HG02870 (cell line): ENCODE measurements at regions not wholly inside any gene's neighbourhood (a gene's known extent, or its start where the extent isn't known, plus 50 kb on each side); places are given as distances from the start of the nearest gene placed in this dataset.

Source experiments
- ATAC-seq: cut with Tn5 transposase; IDR thresholded peaks from one replicate; pipeline ENCODE4 v1.9.1; 2021; ENCODE audit warnings: mild to moderate bottlenecking, moderate library complexity; ENCODE audit not compliant: unreplicated experiment

DNA sequence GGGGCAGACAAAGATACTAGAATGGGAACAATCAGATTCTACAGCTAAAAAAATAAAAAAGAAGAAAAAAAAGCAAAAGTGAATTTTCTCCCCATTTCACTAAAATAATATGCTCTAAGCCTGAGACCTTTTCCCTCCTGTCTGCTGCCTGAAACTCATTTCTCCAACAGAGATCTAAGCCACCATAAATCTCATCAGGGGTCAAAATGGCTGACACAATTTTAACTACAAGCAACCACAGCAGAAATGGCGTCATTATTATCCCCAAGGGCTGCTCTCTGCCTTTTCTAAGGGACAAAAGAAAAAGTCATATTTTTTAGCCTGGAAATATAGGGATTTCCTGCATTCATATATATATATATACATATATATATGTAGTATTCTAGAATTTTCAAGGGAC, 183.7 kb upstream of the CAMK1G start:
- ATAC-seq = no peak

DNA sequence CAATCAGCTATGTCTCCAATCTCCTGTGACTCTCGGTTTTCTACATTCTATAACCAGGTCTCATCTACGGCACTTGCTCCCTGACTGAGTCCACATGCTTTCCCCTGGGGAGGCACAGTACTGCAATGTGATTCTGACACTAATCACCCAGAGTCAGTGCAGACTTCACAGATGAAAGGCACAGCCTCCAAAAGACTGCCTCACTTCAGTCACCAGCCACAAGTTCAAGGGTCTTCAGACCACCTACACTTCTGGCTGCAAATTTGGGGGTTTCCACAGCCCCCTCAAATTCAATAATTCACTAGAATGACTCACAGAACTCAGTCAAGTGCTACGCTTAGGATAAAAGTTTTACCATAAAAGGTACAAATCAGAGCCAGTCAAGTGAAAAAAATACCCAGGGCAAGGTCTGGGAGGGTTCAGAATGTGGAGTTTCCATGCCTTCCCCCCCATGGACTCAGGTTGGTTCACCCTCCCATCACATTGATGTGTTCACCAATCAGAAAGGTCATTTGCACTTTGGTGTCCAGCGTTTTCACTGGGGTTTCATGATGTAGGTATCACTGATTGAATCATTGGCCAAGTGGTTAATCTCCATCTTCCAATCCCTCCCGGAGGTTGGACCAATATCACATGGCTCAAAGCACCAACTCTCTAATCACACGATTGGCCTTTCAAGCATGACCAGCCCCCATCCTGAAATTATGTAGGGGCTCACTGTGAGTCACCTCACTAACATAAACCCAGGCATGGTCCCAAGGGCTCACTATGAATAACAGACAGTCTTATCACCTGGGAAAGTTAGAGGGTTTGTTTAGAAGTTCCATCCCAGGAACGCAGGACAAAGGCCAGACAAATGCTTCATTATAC, 182.9 kb upstream of the CAMK1G start:
- no peak for ATAC-seq

DNA sequence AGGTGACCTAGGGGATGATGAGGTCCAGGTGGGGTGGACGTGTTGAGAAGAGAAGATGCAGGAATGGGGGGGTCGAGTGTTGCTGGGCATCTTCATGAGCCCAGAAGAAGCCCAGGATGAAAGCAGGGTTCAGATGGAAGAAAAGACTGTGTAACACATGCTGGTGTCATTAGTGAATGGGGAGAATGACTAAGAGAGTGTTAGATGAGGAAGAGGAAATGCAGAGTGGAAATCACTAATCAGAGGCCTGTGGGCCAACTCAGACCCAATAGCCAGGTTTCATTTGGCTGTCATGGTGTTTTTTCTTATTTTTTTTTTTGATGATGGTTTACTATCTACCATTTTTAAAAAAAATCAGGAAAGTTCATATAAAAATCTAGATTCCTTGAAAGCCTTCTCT, 180.8 kb upstream of the CAMK1G start:
- no peak for ATAC-seq

DNA sequence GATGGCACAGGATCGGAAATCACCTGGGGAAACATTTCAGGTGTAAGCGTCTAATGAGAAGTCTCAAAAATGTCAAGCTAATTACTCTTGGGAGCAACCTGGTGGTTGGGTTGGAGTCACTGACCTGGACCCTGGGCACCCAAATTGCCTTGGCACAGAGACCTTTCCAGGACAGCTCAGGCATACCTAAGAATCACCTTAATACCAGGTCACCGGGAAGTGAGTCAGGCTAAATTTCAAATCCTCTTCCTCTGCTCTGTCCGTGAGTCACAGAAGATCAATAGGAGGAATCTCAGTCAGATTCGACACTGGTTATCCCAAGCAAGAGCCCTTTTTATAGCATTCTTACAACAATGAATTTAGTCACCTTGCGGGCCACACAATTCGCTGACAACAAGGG, 179.6 kb upstream of the CAMK1G start:
- ATAC-seq = no peak

DNA sequence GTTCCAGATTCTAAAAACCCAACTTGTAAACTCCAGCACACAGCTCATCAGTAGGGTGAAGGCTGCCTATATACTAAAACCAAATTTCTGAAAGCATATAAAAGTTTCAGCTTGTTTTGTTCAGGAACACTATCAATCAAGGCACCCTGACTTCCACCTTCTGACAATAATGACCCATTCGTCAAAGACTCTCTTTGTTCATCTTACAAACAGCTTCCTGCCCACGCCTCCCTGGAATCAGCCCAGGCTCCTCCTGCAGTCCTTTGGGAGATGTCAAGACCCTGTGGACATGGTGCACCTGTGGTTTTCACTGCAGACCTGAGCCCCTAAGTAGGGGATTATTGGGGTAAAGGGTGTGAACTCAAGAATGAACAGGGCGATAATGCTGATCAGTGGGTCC, 178.9 kb upstream of the CAMK1G start:
- no peak for ATAC-seq

DNA sequence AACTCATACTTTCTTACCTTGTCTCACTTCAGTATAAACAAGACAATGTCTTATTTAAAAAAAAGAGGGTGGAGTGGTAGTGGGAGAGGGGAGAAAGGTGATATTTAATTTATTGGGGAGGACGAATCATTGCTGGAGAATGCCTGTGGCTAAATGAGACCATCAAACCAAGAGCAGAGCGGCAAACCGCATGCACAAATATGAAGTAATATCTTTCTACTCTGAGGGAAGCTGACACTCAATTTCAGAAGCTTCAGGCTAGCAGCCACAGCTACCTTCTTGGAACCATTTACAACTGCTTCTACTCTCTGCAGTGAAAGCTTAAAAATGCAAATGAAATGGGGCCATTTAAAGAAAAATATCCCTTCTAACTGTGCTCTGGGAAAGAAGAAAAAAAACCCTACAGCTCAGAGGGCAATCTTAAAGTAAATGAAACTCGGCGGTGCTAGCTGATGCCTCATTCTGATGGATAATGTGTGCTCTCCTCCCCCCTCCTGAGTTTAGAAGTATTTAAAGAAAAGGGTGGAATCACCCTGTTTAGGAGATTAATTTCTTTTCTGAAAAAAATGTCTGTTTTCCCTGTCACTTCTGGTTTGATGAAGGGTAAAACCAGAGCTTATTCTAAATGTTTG, 178.2 kb upstream of the CAMK1G start:
- ATAC-seq = no peak

DNA sequence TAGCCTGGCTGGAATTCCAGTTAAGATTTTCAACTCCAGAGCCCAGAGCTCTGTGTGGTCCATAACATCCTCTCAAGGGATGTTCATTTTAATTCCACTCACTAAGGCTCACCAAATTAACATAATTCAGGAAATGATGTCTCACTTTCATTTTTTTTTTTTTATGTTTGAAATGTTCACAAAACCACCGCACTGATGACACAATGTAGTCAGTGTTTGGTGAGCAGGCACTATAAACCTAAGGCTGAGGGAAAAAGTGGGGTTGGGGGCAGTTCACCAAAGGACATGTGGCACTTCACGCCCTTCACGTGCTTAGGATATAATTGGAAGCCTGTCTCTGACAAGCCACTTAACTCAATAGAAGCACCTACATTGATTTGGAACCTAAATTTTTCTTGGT, 177.3 kb upstream of the CAMK1G start:
- no peak for ATAC-seq

DNA sequence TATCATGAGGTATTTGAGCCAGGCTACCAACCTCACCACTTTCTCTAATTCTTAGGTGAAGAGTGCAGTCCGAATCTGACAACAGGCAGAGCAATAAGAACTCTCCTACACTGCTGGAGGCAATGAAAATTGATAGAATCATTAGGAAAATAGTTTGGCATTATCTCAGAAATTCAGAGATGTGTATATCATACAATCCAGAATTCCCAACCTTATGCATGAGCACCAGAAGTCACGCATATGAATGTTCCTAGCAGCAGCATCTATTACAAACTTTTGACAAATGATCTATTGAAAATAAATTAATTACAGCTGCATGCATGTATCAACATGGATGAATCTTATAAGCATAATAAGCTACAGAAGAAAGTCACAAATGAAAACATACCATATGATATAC, 176.9 kb upstream of the CAMK1G start:
- ATAC-seq = no peak

DNA sequence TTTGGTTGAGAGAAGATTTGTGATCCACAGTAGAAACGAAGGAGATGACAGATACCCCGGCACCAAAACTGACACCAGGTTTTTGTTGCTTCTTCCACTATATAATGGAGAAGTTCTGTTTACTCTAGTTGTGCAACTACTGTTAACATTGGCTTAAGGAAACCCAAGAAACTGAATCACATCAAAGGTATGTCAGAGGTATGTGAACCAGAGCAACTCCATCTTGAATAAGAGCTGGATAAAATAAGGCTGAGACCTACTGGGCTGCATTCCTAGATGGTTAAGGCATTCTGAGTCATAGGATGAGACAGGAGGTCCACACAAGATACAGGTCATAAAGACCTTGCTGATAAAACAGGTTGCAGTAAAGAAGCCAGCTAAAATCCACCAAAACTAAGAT, 173.7 kb upstream of the CAMK1G start:
- no peak for ATAC-seq

DNA sequence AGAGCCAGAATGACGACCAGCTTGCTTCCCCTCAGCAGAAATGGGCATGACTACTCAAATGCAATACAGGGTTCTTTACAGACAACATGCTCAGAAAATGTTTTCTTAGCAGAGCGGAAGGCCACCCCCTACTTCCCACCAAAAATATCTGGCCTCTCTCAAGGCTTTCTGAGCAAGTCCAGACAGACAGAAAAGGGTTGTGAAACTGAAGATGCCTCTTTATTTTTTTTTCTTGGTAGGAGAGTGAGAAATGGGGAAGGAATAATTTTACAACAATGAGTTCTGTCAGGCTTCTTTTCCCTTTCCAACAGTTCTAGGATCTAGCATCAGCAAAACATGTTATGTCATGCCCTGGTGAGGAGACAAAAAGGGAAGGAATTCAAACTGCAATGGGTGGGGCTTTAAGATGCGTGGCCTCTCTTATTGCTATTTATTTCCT, 172.0 kb upstream of the CAMK1G start:
- ATAC-seq = no peak

DNA sequence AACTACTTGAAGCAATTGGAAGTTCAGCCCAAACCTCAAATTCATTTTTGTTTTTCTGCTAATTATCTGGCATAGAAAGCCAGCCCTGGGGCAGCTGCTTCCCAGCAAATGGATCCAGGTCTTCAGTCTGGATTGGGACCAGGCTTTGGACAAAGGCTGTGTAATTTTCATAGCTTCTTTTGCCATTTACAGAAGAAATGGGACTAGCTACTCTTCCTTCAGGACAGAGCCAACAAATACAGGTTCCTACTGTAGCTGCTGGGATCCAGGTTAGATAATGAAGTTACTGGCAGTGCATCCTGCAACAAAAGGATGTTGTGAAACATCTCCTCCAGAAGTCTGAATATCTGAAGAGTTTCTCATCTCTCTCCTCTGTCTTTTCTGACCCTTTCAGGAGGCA, 171.5 kb upstream of the CAMK1G start:
- ATAC-seq = no peak

DNA sequence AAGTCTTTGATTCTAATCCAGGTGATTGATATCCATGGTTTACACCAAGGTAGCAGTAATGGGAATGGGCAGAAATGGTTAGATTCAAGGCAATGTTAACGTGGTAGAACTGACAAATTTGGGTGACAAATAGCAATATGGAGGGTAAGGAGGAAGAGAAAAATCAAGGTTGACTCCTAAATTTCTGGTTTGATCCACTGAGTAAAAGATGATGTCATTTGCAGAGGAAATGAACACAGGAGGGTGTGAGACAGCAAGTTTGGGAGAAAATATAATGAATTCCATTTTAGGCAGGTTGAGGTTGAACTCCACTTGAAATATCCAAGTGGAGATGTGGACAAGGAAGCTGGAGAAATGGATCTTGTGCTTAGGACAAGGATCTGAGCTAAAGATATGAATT, 170.9 kb upstream of the CAMK1G start:
- ATAC-seq = no peak

DNA sequence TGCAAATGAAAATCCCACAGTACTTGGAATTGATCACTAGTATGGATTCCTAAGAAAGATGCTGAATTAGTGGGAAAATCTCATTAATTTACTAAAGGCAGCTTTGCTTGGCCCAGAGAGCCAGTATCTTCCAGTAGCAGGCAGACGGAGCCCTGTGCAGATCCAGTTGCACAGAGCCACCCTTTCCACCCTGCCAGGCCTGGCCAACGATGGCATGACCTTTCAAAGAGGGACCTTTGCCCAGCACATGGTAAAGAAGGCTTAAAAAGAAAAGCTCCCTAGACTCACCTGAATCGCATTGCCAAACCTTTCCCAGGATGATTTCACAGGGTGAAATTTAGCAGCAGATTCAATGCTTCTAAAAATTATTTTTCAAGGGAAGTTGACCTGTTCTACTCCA, 170.5 kb upstream of the CAMK1G start:
- ATAC-seq = no peak

DNA sequence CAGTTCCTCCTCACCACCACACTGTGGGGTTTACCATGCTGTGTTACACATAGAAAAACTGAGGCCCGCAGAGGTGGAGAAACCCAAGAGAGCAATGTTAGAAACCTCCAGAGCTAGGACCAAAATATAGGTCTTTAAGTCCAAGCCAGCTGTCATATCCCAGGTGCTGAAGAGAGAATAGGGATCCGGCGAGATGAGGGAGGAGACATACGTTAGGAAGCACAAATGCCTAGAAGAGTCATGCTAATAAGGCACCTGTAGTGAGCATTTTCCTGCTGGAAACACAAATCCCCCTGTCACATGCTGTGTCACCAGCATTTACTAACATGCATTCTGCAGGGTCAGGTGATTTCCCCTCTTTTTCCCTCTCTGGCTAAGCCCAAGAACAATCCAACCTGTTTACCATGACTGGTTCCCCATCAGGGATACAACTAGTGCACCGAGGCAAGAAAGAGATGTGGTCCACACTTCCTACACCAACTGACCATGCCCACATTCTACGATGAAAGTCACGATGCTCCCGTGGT, 168.6 kb upstream of the CAMK1G start:
- no peak for ATAC-seq

DNA sequence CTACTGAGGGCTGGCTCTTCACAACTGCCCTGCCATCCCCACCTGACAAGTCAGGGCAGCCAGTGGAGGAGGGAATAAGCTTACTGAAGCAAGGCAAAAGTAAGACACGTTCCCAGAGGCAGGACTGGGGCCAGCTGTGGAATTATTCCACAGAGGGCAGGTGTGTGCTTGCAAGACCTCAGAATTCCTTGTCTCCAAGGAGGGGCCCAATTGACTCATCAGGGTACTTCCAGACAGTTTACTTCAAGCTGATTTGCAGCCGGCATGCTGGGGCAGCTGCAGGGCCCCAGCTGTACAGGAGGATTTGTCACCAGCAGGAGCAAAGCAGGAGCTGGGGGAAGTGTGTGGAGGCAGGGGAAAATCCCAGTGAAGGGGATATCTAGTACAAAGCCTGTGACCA, 167.5 kb upstream of the CAMK1G start:
- ATAC-seq = no peak

DNA sequence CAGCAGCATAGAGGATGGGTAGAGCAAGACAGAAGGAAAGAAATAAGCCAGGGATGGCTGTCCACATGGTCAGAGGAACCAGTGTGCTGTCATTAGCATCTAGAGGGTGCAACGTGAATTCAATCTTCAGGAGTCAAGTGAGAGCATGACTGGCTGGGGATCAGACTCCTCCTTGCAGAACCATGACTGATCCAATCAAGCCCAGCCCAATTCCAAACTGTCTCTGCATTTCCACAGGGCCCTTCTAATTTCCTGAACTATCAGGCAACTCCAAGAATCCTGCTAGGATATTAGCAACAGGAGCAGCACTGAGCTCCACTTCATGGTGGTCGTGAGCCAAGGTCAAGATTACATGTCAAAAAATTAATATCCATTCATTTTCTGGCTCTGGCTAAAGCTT, 166.8 kb upstream of the CAMK1G start:
- no peak for ATAC-seq

DNA sequence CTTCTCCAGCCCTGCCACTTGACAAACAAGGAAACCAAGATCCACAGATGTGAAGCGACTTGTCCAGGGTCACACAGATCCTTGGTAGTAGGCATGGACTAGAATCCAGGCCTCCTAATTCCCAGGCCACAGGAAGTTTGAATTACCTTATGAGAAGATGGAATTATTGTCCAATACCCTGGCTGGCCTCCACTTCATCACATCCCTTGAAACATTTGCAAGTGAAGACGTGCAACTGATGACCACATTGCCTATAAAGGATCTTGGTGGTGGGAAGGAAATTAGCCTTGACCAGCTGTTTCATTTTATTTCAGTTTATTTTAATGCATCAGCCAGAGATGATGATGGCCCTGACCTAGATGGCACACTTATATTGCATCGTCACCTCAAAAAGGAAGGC, 165.8 kb upstream of the CAMK1G start:
- no peak for ATAC-seq

DNA sequence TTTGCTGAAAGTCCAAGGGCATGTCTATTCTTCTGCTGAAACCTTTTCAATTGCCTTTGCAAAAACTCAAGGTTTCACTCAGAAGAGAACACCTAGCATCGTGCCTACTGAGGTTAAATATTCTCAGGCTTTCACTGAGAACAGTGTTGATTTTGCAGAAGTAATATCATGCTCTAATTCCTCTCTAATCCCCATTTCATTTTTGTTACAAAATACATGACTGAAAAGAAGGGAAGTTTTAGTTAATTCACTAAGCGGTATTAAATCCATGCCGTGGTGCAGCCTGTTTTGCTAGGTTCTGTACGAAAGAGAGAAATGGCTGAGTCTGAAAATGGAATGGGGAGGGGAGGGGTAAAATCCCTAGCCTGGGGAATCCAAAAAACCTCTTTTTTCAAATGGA, 163.2 kb upstream of the CAMK1G start:
- no peak for ATAC-seq

DNA sequence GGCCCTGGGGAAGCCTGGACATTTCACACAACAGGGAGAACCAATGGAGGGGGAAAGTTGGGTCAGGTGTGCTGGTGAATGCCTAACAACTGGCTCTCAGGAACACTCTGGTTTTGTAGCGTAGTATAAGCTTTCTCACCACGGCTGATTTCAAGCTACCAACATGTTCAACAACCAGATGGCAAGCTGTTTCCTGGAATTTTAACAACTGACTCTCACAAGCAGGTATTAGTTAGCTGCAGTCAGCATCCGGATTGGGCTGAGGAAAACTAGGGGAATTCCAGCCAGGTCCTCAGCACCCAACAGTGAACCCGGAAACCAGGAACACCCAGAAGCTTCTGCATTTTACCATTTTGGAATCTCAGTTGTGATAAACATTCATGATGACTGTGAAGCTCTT, 162.3 kb upstream of the CAMK1G start:
- no peak for ATAC-seq

DNA sequence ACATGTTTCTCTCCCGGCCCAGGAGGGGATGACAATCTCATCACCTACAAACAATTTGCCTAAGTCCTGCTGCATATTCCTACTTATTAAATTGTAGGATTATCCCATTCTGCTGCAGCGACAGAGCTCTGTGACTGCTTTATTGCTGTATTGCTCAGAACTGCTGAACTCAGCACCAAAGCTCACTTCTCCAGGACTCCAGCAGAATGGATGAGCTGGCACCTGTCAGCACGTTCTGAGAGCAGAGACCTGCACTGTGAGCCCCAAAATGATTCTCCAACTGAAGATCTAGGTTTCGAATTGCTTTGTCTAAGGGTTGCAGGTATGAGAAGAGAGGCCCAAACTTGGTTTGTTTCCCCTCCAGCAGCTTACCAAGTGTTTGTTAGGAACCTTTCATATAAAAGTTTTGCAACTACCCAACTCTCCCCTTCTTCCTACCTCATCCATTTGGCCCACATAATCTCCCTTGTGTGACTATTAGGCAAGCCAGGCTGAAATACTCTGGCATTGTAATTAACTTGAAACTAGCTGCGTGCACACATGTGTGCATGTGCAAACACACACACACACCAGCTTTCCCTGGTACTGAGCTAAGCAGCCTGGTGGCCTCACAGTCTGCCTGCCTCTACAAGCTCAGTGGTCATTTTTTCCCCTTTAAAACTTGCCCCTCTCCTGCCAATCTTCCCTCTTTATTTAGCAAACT, 161.4 kb upstream of the CAMK1G start:
- ATAC-seq = no peak

DNA sequence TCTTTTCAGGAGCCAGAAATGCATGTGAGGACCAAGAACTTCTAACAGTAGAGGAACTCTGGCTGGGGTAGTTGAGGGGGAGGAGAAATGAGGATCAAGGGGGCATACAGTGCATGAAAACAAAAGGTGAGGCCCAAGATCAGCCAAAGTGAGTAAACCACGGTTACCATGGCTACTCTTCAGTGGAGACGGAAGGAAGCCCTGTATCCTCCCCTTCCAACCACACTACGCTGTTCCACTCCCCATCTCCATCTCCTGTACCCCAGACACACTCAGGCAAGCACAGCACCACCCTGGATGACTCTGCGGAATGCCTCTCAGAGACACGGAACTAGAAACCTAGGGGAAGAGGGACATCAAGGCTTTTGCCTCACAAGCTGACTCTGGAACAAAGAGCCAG, 157.6 kb upstream of the CAMK1G start:
- no peak for ATAC-seq

DNA sequence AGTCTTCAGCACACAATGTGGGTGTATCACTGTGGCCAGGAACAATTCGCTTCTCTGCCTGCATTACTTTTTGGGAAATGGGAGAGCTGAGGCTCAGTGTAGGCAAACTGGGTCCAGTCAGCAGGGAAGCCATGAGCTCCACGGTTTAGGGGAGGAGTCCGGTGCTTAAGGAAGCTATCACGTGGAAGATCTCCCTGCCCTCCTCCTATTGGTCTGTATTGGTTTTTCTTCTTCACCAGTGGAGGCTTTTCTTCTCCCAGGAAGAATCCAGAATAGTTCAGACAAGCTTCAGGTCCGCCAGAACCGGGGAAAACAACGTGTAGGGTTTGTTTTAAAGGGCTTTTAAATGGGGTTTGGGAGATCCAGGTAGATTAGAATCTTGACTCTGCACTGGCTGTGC, 156.2 kb upstream of the CAMK1G start:
- ATAC-seq = no peak
